WI38 (cell line): ENCODE measurements at regions not wholly inside any gene's neighbourhood (a gene's known extent, or its start where the extent isn't known, plus 50 kb on each side); places are given as distances from the start of the nearest gene placed in this dataset.

Source experiments
- H3K4me3 ChIP-seq: 2 replicates; pipeline ENCODE4 v1.5.1; 2011; ENCODE audit warnings: low read depth, mild to moderate bottlenecking, control low read depth, low read length
- TF ChIP-seq, protein P1 (sequence below): IDR thresholded peaks from 2 replicates; pipeline ENCODE4 v1.5.1; 2012; ENCODE audit warnings: low read depth, mild to moderate bottlenecking, control low read depth, low read length

GRCh38 chr17:72030067-72030899 is 90.5 kb upstream of the SOX9 start:
- H3K4me3 ChIP-seq, result peak overlapping the region; percentile 58
- TF ChIP-seq, protein P1, sequence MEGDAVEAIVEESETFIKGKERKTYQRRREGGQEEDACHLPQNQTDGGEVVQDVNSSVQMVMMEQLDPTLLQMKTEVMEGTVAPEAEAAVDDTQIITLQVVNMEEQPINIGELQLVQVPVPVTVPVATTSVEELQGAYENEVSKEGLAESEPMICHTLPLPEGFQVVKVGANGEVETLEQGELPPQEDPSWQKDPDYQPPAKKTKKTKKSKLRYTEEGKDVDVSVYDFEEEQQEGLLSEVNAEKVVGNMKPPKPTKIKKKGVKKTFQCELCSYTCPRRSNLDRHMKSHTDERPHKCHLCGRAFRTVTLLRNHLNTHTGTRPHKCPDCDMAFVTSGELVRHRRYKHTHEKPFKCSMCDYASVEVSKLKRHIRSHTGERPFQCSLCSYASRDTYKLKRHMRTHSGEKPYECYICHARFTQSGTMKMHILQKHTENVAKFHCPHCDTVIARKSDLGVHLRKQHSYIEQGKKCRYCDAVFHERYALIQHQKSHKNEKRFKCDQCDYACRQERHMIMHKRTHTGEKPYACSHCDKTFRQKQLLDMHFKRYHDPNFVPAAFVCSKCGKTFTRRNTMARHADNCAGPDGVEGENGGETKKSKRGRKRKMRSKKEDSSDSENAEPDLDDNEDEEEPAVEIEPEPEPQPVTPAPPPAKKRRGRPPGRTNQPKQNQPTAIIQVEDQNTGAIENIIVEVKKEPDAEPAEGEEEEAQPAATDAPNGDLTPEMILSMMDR, result peak; percentile 61

DNA sequence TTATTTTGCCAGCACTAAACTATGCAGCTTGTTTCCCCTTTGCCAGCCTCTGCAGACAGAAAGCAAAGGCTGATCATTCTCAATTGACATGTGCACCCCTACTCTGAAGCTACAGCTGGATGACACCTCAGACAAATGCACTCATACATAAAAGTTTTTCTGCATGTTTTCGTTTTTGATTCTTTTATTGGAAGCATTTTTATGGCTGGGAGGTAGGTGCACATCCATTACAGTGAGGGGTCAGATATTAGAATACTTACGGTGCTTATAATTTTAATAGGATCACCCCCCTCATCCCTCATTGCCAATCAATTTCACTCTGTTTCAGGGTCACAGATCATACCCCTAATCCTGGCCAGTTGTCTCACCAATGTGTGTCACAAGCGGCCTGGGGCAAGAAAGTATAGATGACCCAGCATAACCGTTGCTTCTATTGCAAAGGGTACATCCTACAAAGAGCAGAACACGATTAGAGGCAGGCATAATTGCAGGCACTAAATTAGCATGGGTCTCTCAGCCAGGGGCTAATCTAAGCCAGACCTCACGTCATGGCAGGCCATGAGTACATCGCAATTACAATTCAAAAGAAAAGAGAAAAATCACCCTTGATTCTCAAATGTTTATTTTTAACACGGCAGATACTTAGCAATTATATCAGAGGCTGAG is 89.5 kb upstream of the SOX9 start:
- TF ChIP-seq, protein P1, result no peak
- H3K4me3 ChIP-seq, result no peak overlapping the region

DNA sequence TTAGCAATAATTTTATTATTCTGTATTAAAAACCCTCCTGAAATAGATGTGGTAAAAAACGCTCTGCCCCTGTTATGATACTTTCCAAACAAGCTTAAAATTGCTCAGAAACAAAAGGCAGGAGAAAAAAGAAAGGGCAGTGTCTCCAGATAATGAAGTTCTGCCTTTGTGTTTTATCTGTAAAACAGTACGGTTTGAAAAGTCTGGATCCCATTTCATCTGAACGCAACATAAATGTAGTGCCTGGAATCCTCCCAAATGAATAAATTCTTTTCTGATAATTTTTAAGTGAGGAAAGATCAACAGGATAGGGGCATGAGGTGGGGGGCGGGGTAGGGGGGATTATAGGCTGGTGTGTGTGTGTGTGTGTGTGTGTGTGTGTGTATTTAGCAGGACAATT is 87.5 kb upstream of the SOX9 start:
- TF ChIP-seq, protein P1, result no peak
- H3K4me3 ChIP-seq, result no peak overlapping the region

DNA sequence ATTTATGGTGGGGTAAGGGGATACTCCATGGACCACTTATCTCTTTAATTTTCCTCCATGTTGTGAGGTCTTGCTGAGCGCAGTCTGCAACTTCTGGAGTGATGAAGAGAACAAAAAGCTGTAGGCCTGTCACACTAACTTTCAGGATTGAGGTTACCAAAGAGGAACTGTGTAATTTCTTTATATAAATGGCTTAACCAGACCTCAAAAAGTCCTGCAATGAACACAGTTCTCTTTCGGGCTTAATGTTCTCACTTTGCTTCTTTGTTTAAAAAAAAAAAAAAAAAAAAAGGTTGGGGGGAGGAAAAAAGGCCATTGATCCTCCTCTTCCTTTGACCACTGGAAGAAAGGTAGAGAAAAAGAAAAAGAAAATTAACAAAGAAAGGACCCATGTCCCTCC is 86.8 kb upstream of the SOX9 start:
- TF ChIP-seq, protein P1, result no peak
- no peak overlapping the region for H3K4me3 ChIP-seq

DNA sequence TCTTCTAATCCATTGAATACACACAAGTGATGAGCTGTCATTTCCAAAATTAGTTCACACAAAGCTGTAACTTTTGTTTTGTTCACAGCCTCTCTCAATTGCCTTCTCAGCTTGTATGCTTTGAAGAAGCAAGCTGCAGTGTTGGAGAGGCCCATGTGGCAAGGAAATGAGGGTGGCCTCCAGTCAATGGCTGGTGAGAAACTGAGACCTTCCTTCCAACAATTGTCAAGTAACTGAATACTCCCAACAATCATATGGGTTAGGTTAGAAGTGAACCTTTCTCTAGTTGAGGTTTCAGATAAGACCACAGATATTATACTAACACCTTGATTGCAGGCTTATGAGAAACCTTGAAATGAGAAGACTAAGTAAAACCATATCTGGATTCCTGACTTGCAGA is 82.4 kb upstream of the SOX9 start:
- TF ChIP-seq, protein P1, result no peak
- no peak overlapping the region for H3K4me3 ChIP-seq

DNA sequence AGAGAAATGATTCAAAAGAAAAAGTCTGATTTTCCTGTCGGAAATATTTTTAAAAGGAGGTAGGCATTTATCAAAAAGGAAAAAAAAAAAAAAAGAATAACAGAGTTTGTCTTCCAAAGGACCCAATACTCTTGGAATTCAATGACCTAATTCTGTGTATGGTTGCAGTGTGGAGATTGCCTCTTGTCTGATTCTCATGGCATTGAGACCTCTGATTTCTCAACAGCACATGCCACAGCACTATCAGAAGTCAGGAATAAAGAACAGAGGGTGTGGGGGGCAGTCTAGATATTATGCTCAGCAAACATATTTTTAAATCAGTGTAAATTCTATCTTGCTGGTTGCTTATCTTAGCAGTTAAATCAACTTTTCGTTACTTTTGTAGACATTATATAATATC is 81.3 kb upstream of the SOX9 start:
- TF ChIP-seq, protein P1, result no peak
- H3K4me3 ChIP-seq, result no peak overlapping the region

DNA sequence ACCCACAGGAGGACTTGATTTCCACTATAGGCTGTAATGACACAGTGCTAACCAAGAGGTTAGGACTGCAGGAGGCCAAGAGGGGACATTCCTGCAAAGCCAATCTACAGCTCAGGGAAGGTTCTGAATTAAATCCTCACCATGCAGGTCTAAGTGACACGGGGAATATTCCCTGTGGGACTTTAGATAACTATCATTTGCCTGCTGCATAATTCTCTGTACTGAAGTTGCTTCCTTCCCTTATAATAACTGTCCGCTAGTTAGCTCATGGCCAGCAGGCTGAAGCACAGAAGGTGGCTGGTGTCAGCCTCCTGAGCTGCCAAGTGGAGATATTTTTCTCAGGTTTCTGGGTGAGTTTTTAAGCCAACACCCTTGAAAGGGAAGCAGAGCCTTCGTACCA is 74.6 kb upstream of the SOX9 start:
- TF ChIP-seq, protein P1, result no peak
- H3K4me3 ChIP-seq, result no peak overlapping the region
